ENCODE measurements at regions not wholly inside any gene's neighbourhood (a gene's known extent, or its start where the extent isn't known, plus 50 kb on each side); places are given as distances from the start of the nearest gene placed in this dataset.

GRCh38 chr2:190762566-190762965 lies 113.7 kb downstream of the NAB1 start:
- BruUV-seq (replicated peaks) = no TSS peak
- no peaks in the 10 kb centered on the region for H3K4me1 ChIP-seq (ENCODE audit: insufficient read depth, low read length, poor library complexity, severe bottlenecking)
- no peaks in the 10 kb centered on the region for H3K36me3 ChIP-seq (ENCODE audit: insufficient read depth, low read length, poor library complexity, severe bottlenecking)
- no peak overlapping the region for H3K27ac ChIP-seq (ENCODE audit: low read depth, low read length, poor library complexity, severe bottlenecking)
- ChIA-PET POLR2A (ENCODE audit: low non-redundant PET) (no interaction called here), CTCF (no interaction called here)
- H3K9me3 ChIP-seq (ENCODE audit: low read depth, low read length, poor library complexity, severe bottlenecking) = no peaks in the 10 kb centered on the region
- no peak for DNase-seq (ENCODE audit: low spot score)
- H3K27me3 ChIP-seq (replicated peaks; ENCODE audit: insufficient read depth, low read depth, low read length, poor library complexity) = no peaks in the 10 kb centered on the region
- intact Hi-C loops (cut with micrococcal nuclease; ENCODE audit: unreplicated experiment) = no loop called here
- TF ChIP-seq EZH2 (IDR thresholded peaks at IDR 0.05; ENCODE audit: borderline replicate concordance, low read depth, low read length, poor library complexity, severe bottlenecking) = no peak
- TF ChIP-seq CTCF (conservative IDR thresholded peaks at IDR 0.05; ENCODE audit: low read depth, low read length) = no peak
- H3K4me3 ChIP-seq (ENCODE audit: low read depth, low read length, poor library complexity, severe bottlenecking) = no peak overlapping the region

- no peaks in the 10 kb centered on the region for H3K27me3 ChIP-seq (replicated peaks; ENCODE audit: insufficient read depth, low read depth, low read length, poor library complexity)
- no peaks in the 10 kb centered on the region for H3K9me3 ChIP-seq (ENCODE audit: low read depth, low read length, poor library complexity, severe bottlenecking)
- intact Hi-C loops (cut with micrococcal nuclease; ENCODE audit: unreplicated experiment) = no loop called here
- no peaks in the 10 kb centered on the region for H3K36me3 ChIP-seq (ENCODE audit: insufficient read depth, low read length, poor library complexity, severe bottlenecking)
- no peak overlapping the region for H3K27ac ChIP-seq (ENCODE audit: low read depth, low read length, poor library complexity, severe bottlenecking)
- BruUV-seq (replicated peaks) = no TSS peak
- no peak for DNase-seq (ENCODE audit: low spot score)
- TF ChIP-seq CTCF (conservative IDR thresholded peaks at IDR 0.05; ENCODE audit: low read depth, low read length) = no peak
- no peak for TF ChIP-seq EZH2 (IDR thresholded peaks at IDR 0.05; ENCODE audit: borderline replicate concordance, low read depth, low read length, poor library complexity, severe bottlenecking)
- ChIA-PET CTCF (no interaction called here), POLR2A (ENCODE audit: low non-redundant PET) (no interaction called here)
- no peak overlapping the region for H3K4me3 ChIP-seq (ENCODE audit: low read depth, low read length, poor library complexity, severe bottlenecking)
- no peaks in the 10 kb centered on the region for H3K4me1 ChIP-seq (ENCODE audit: insufficient read depth, low read length, poor library complexity, severe bottlenecking)
Observed at GRCh38 chr2:190763100-190763499, 114.2 kb downstream of the NAB1 start.

- no peak for TF ChIP-seq EZH2 (IDR thresholded peaks at IDR 0.05; ENCODE audit: borderline replicate concordance, low read depth, low read length, poor library complexity, severe bottlenecking)
- no peak for TF ChIP-seq CTCF (conservative IDR thresholded peaks at IDR 0.05; ENCODE audit: low read depth, low read length)
- no peak for DNase-seq (ENCODE audit: low spot score)
- intact Hi-C loops (cut with micrococcal nuclease; ENCODE audit: unreplicated experiment) = no loop called here
- no peak overlapping the region for H3K27ac ChIP-seq (ENCODE audit: low read depth, low read length, poor library complexity, severe bottlenecking)
- H3K9me3 ChIP-seq (ENCODE audit: low read depth, low read length, poor library complexity, severe bottlenecking) = no peaks in the 10 kb centered on the region
- CTCF ChIA-PET = no interaction called here
- POLR2A ChIA-PET (ENCODE audit: low non-redundant PET) = no interaction called here
- H3K36me3 ChIP-seq (ENCODE audit: insufficient read depth, low read length, poor library complexity, severe bottlenecking) = no peaks in the 10 kb centered on the region
- H3K4me3 ChIP-seq (ENCODE audit: low read depth, low read length, poor library complexity, severe bottlenecking) = no peak overlapping the region
- no TSS peak for BruUV-seq (replicated peaks)
- H3K4me1 ChIP-seq (ENCODE audit: insufficient read depth, low read length, poor library complexity, severe bottlenecking) = no peaks in the 10 kb centered on the region
- H3K27me3 ChIP-seq (replicated peaks; ENCODE audit: insufficient read depth, low read depth, low read length, poor library complexity) = no peaks in the 10 kb centered on the region
Observed at GRCh38 chr2:190763901-190764514, 115.1 kb downstream of the NAB1 start.
